SU-DHL-6 (cell line): ENCODE measurements at regions not wholly inside any gene's neighbourhood (a gene's known extent, or its start where the extent isn't known, plus 50 kb on each side); places are given as distances from the start of the nearest gene placed in this dataset.

Source experiments
- EZH2phosphoT487 ChIP-seq: fragments of 200-600 bp; sonication (generic), shearing (Covaris generic); conservative IDR thresholded peaks from 2 replicates; pipeline ENCODE4 v1.6.1; 2018; ENCODE audit warnings: mild to moderate bottlenecking, antibody characterized with exemption, low read length, moderate library complexity, mixed read lengths
- TF ChIP-seq, protein P1 (sequence below): fragments of 200-600 bp; sonication (generic); IDR thresholded peaks from one replicate; pipeline ENCODE4 v1.5.1; 2017; ENCODE audit warnings: antibody characterized with exemption, mild to moderate bottlenecking, low read length, moderate library complexity; ENCODE audit not compliant: insufficient read depth, poor library complexity, severe bottlenecking

DNA sequence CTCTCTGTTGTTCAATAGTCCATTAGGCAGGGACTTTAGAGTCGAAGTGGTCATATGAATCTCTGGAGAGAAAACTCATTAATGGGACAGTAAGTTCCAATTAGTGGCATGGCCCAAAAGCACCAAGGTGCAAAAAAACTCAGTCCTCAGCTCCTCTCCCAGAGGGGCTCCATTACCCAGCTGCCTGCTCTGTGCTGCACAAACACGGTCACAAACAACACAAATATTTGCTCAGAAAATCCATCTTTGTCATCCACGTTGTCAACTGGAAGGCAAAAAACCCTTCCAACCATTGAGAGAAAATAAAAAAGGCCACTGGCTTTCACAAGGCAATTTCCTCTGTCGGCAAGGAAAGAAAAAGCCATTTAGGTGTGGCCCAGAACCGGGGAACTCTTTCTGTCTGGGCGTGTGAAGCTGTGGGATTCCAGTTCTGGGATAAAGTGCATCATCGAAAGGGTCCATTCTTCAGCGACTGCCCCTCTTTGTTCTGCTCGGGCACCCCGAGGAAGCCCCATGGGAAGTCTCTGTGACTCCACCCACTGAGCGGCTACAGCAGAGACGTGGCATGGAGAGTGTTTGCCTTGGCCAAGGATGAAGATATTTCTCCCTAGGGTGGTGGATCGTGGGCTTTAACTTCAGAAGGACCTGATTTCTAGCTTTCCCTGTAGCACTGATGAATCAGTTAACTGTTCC is 137.6 kb downstream of the VRK1 start:
- TF ChIP-seq, protein P1, sequence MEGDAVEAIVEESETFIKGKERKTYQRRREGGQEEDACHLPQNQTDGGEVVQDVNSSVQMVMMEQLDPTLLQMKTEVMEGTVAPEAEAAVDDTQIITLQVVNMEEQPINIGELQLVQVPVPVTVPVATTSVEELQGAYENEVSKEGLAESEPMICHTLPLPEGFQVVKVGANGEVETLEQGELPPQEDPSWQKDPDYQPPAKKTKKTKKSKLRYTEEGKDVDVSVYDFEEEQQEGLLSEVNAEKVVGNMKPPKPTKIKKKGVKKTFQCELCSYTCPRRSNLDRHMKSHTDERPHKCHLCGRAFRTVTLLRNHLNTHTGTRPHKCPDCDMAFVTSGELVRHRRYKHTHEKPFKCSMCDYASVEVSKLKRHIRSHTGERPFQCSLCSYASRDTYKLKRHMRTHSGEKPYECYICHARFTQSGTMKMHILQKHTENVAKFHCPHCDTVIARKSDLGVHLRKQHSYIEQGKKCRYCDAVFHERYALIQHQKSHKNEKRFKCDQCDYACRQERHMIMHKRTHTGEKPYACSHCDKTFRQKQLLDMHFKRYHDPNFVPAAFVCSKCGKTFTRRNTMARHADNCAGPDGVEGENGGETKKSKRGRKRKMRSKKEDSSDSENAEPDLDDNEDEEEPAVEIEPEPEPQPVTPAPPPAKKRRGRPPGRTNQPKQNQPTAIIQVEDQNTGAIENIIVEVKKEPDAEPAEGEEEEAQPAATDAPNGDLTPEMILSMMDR = no peak
- TF ChIP-seq EZH2phosphoT487 = no peak
